VCaP (cell line): ENCODE measurements at regions not wholly inside any gene's neighbourhood (a gene's known extent, or its start where the extent isn't known, plus 50 kb on each side); places are given as distances from the start of the nearest gene placed in this dataset.
"Not testable (repeated sequence)": the region's sequence is repeated elsewhere in the genome, so short reads cannot be mapped to it uniquely, and the experiment has no call there.

Experiments used
- H3K27ac ChIP-seq: fragments of 450-650 bp; 2 replicates; pipeline ENCODE4 v1.5.1; 2017
- TF ChIP-seq, protein P1 (sequence below): fragments of 450-650 bp; conservative IDR thresholded peaks from 2 replicates; pipeline ENCODE4 v1.5.1; 2017; ENCODE audit warnings: mild to moderate bottlenecking, moderate library complexity

DNA sequence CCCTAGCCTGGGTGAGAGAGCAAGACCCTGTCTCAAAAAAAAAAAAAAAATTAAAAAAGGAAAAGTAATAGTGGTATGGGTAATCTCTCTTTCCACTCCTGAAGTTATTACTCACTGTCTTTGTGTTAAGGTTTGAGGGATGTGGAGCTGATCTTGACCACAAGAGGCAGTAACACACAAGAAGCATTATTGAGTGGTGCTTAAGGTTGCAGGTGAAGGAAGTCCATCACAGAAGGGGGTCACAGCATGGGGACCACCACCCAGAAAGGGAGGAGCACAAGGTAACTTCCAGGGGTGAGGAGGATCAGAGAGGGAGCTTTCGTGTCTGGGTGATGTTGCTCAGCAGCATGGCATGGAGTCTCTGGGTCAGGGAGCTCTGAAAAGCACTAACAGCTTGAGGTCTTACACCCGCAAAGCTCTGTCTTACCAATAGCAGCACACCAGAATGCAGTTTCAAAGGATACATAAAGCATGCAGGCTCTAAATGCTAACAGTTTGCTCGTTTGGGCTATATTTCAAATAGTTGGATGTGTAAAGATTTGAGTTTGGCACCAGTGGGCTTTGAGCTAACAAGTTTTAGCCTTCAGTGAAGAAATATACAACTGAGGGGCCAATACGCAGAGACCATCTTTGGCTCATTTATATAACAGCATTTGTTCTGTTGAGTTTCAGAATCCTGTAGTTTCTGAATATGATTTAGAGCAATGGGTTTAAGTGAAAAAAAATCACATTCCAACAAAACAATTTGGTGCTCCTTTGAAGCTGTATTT is 100.4 kb upstream of the DNAJC1 start:
- H3K27ac ChIP-seq: no peak overlapping the region
- TF ChIP-seq, protein P1, sequence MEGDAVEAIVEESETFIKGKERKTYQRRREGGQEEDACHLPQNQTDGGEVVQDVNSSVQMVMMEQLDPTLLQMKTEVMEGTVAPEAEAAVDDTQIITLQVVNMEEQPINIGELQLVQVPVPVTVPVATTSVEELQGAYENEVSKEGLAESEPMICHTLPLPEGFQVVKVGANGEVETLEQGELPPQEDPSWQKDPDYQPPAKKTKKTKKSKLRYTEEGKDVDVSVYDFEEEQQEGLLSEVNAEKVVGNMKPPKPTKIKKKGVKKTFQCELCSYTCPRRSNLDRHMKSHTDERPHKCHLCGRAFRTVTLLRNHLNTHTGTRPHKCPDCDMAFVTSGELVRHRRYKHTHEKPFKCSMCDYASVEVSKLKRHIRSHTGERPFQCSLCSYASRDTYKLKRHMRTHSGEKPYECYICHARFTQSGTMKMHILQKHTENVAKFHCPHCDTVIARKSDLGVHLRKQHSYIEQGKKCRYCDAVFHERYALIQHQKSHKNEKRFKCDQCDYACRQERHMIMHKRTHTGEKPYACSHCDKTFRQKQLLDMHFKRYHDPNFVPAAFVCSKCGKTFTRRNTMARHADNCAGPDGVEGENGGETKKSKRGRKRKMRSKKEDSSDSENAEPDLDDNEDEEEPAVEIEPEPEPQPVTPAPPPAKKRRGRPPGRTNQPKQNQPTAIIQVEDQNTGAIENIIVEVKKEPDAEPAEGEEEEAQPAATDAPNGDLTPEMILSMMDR: peak; percentile 59

DNA sequence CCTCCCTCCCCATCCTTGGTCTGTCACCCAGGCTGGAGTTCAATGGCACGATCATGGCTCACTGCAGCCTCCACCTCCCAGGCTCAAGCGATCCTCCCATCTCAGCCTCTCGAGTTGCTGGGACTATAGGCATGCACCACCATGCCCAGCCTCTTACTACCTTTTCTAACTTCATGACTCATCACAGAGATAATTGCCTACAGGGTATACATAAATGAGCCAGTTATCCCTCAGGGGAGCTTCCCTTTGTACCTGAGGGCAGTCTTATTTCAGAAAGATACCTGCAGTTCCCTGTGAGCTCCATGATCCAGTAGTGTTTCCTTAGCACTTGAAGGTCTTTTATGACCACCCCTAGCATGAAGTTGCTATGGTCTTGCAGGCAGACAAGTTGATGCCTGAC is 94.2 kb upstream of the DNAJC1 start:
- TF ChIP-seq, protein P1: no peak
- H3K27ac ChIP-seq: no peak overlapping the region

DNA sequence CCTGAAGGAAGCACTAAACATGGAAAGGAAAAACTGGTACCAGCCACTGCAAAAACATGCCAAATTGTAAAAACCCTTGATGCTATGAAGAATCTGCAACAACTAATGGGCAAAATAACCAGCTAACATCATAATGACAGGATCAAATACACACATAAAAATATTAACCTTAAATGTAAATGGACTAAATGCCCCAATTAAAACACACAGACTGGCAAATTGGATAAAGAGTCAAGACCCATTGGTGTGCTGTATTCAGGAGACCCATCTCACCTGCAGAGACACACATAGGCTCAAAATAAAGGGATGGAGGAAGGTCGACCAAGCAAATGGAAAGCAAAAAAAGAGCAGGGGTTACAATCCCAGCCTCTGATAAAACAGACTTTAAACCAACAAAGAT is 87.7 kb upstream of the DNAJC1 start:
- not testable (repeated sequence) for H3K27ac ChIP-seq

DNA sequence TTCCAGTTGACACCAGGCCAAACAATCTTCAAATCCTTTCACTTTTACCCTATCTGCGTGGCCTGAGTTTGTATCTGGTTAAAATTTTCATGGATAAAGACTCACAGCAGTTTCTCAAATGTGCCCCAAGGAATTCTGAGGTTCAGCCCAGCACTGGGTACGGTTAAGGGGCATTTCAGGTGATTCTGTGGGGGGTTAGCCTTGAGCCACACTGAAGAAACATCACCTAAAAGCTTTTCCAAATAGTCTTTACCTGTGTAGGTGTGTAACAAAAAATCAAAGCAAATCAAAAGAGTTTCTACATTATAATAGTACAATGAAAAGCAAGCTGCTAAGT is 83.8 kb upstream of the DNAJC1 start:
- TF ChIP-seq, protein P1: no peak
- H3K27ac ChIP-seq: peak overlapping the region; percentile 89

DNA sequence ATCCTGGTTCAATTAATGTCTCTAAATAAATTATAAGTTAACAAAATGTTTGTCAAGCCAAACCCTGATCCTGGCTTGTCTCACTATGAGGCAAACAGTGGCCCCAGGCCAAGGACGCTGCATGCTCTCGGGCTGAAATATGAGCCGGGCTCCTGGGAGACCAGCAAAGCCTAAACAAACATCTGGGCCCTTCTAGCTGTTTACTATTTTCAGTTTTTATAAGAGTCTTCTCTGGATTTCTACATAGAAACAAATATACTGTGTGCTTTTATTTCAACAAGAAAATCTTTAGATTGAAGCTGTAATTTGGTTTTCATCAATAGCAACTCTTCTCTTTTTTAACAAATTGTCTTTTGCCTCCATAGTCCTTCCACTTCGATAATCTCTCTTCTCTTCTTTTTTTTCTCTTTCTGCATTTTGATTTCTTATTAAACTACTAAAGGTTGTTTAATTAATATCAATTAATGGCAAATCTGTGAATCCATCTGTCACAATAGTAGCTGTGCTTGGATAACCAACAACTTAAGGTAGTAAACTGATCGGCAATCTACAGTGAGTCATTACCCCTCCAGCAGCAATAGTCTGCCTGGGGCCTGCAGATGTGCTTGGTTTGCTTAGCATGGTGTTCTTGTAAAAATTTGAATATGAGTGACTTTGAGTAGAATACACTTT is 83.3 kb upstream of the DNAJC1 start:
- peak overlapping the region; percentile 89 for H3K27ac ChIP-seq
- TF ChIP-seq, protein P1: no peak

DNA sequence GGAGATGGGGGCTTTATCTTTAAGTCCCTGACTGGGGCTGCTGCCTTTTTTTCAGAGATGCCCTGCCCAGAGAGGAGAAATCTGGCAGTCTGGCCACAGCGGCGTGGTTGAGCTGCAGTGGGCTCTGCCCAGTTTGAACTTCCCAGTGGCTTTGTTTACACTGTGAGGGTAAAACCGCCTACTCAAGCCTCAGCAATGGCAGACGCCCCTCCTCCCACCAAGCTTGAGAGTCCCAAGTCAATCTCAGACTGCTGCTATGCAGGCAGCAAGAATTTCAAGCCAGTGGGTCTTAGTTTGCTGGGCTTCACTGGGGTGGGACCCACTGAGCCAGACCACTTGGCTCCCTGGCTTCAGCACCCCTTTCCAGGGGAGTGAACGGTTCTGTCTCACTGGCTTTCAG is 76.4 kb upstream of the DNAJC1 start:
- not testable (repeated sequence) for H3K27ac ChIP-seq

DNA sequence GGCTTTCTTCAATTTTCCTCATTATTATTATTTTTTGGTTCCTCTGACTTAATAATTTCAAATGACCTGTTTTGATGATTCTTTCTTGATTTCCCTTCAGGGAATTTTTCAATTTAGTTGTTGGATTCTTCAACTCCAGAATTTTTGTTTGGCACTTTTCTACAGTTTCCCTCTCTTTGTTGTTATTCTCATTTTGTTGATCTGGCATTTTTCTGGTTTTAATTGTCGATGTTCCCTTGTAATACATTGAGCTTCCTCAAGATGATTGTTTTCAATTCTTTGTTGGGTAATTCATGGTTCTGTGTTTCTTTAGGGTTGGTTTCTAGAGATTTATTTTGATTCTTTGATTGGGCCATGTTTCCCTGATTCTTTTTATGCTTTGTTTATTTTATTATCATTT is 67.8 kb upstream of the DNAJC1 start:
- TF ChIP-seq, protein P1: no peak
- H3K27ac ChIP-seq: no peak overlapping the region

DNA sequence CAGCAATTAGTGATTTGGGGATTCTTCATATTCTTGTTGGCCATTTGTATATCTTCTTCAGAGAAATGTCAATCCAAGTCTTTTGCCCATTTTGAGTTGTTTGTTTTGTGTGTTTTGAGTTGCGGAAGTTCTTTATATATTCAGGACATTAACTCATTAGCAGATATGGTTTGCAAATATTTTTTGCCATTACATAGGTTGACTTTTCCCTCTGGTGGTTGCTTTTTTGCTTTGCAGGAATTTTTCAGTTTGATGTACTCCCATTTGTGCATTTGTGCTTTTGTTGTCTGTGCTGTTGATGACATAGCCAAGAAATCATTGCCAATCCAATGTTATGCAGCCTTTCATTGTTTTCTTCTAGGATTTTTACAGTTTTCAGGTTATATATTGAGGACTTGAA is 63.6 kb upstream of the DNAJC1 start:
- H3K27ac ChIP-seq: no peak overlapping the region
- TF ChIP-seq, protein P1: peak; percentile 42; the same call in 1 of the 2 replicates

DNA sequence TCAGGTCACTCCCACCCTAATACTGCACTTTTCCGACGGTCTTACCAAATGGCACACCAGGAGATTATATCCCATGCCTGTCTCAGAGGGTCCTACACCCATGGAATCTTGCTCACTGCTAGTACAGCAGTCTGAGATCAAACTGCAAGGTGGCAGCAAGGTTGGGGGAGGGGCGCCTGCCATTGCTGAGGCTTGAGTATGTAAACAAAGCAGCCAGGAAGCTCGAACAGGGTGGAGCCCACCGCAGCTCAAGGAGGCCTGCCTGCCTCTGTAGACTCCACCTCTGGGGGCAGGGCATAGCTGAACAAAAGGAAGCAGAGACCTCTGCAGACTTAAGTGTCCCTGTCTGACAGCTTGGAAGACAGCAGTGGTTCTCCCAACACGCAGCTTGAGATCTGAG is 57.5 kb upstream of the DNAJC1 start:
- not testable (repeated sequence) for H3K27ac ChIP-seq
